IMR-90 (cell line): ENCODE measurements at regions not wholly inside any gene's neighbourhood (a gene's known extent, or its start where the extent isn't known, plus 50 kb on each side); places are given as distances from the start of the nearest gene placed in this dataset.

Source experiments
- ATAC-seq: fragments of 200-7000 bp; cut with Tn5 transposase; 2 replicates; pipeline ENCODE4 v1.9.1; 2020; ENCODE audit warnings: low read depth, mild to moderate bottlenecking, moderate library complexity
- BruUV-seq: library from RNA; stranded (reverse); fragments of 400-500 nt; replicated peaks from 2 replicates; lab custom pipeline; 2021; lab: Mats Ljungman, UMichigan
- CTCF ChIA-PET: fragments of 300-600 bp; formaldehyde crosslinking; extraction: SDS; loops from one replicate; lab custom pipeline; 2021; ENCODE audit warnings: antibody characterized with exemption; lab: Yijun Ruan, JAX
- POLR2A ChIA-PET: fragments of 300-600 bp; sonication (Branson Sonifier 250); formaldehyde crosslinking; loops from one replicate; lab custom pipeline; 2022; ENCODE audit warnings: antibody characterized with exemption; ENCODE audit not compliant: unreplicated experiment; lab: Charles Lee
- DNase-seq: peaks from one replicate; pipeline ENCODE4 v3.0.0; 2013
- H2AFZ ChIP-seq: replicated peaks from 2 replicates; pipeline ENCODE3; 2013; ENCODE audit warnings: low read length, mild to moderate bottlenecking; ENCODE audit not compliant: poor library complexity
- H2AK5ac ChIP-seq: 2 replicates; pipeline ENCODE4 v1.6.1; 2013; ENCODE audit warnings: low read depth, low read length, inconsistent platforms
- H2AK9ac ChIP-seq: replicated peaks from 2 replicates; pipeline ENCODE3; 2013; ENCODE audit warnings: mild to moderate bottlenecking, low read depth, low read length, moderate library complexity; ENCODE audit not compliant: poor library complexity
- H2BK120ac ChIP-seq: 2 replicates; pipeline ENCODE4 v1.6.1; 2013; ENCODE audit warnings: low read depth, low read length, inconsistent platforms
- H2BK15ac ChIP-seq: 3 replicates; pipeline ENCODE4 v1.6.1; 2013; ENCODE audit warnings: low read depth, low read length, inconsistent platforms
- H2BK20ac ChIP-seq: 2 replicates; pipeline ENCODE4 v1.6.1; 2013; ENCODE audit warnings: low read depth, mild to moderate bottlenecking, inconsistent platforms, low read length, moderate library complexity
- H2BK5ac ChIP-seq: 2 replicates; pipeline ENCODE4 v1.6.1; 2013; ENCODE audit warnings: mild to moderate bottlenecking, low read depth, low read length, inconsistent platforms; ENCODE audit not compliant: poor library complexity, severe bottlenecking
- H3K14ac ChIP-seq: replicated peaks from 2 replicates; pipeline ENCODE4 v1.6.1; 2013; ENCODE audit warnings: low read depth, low read length, inconsistent platforms
- H3K18ac ChIP-seq: 2 replicates; pipeline ENCODE4 v1.6.1; 2013; ENCODE audit warnings: low read depth, low read length, control low read depth
- H3K23ac ChIP-seq: 2 replicates; pipeline ENCODE4 v1.6.1; 2013; ENCODE audit warnings: low read depth, low read length, inconsistent platforms
- H3K27ac ChIP-seq: 2 replicates; pipeline ENCODE4 v1.5.1; 2013; ENCODE audit warnings: mild to moderate bottlenecking, control low read depth, low read length; ENCODE audit not compliant: insufficient read depth
- H3K27me3 ChIP-seq: 2 replicates; pipeline ENCODE4 v1.6.1; 2013; ENCODE audit warnings: low read length; ENCODE audit not compliant: control insufficient read depth, insufficient read depth
- H3K36me3 ChIP-seq: 2 replicates; pipeline ENCODE4 v1.6.1; 2013; ENCODE audit warnings: low read length, mixed read lengths; ENCODE audit not compliant: control insufficient read depth, insufficient read depth
- H3K4ac ChIP-seq: 2 replicates; pipeline ENCODE4 v1.6.1; 2013; ENCODE audit warnings: low read depth, low read length, inconsistent platforms
- H3K4me1 ChIP-seq: 2 replicates; pipeline ENCODE4 v1.6.1; 2013; ENCODE audit warnings: low read length, mixed read lengths; ENCODE audit not compliant: control insufficient read depth, insufficient read depth
- H3K4me2 ChIP-seq: 2 replicates; pipeline ENCODE4 v1.6.1; 2013; ENCODE audit warnings: low read depth, mild to moderate bottlenecking, control low read depth, low read length, moderate library complexity
- H3K4me3 ChIP-seq: 2 replicates; pipeline ENCODE4 v1.5.1; 2013; ENCODE audit warnings: low read depth, mild to moderate bottlenecking, control low read depth, low read length, moderate library complexity; ENCODE audit not compliant: insufficient read depth
- H3K56ac ChIP-seq: 2 replicates; pipeline ENCODE4 v1.6.1; 2013; ENCODE audit warnings: low read length, inconsistent platforms; ENCODE audit not compliant: insufficient read depth; ENCODE audit errors: extremely low read depth
- H3K79me1 ChIP-seq, 2 experiments: 2 replicates each; pipeline ENCODE4 v1.6.1; 2013; ENCODE audit warnings: low read length in 2 of 2, inconsistent platforms in 1 of 2, low read depth in 1 of 2
- H3K9ac ChIP-seq: 2 replicates; pipeline ENCODE4 v1.6.1; 2013; ENCODE audit warnings: low read depth, low read length, control low read depth
- H3K9me1 ChIP-seq: 2 replicates; pipeline ENCODE4 v1.6.1; 2013; ENCODE audit warnings: low read length, inconsistent platforms; ENCODE audit not compliant: insufficient read depth
- H3K9me3 ChIP-seq: 2 replicates; pipeline ENCODE4 v1.6.1; 2013; ENCODE audit warnings: low read length; ENCODE audit not compliant: control insufficient read depth, insufficient read depth
- H4K20me1 ChIP-seq: 2 replicates; pipeline ENCODE4 v1.6.1; 2013; ENCODE audit warnings: low read length, inconsistent platforms; ENCODE audit not compliant: insufficient read depth
- H4K5ac ChIP-seq: 2 replicates; pipeline ENCODE4 v1.6.1; 2013; ENCODE audit warnings: mild to moderate bottlenecking, low read depth, low read length, control low read depth
- H4K8ac ChIP-seq, 2 experiments: 2 replicates each; pipeline ENCODE4 v1.6.1; 2013; ENCODE audit warnings: low read depth in 2 of 2, low read length in 2 of 2, control low read depth in 1 of 2, inconsistent platforms in 1 of 2
- H4K91ac ChIP-seq: 2 replicates; pipeline ENCODE4 v1.6.1; 2013; ENCODE audit warnings: low read depth, low read length, inconsistent platforms; ENCODE audit not compliant: insufficient read depth
- POLR2A ChIP-seq: IDR thresholded peaks from 2 replicates; pipeline ENCODE4 v1.6.1; 2012; ENCODE audit warnings: mild to moderate bottlenecking, low read depth, low read length
- SMC3 ChIP-seq: fragments of 150-350 bp; IDR thresholded peaks from 2 replicates; pipeline ENCODE4 v1.6.1; 2016; ENCODE audit warnings: low read depth, mild to moderate bottlenecking, antibody characterized with exemption, low read length, moderate library complexity
- WGBS, 2 experiments: methylation state at CpG; one replicate each; pipeline versions ENCODE4 v1.1.5 to v1.1.7; 2013; ENCODE audit warnings: missing lambda C conversion rate in 2 of 2; ENCODE audit not compliant: insufficient read length in 1 of 2; ENCODE audit errors: extremely low coverage in 2 of 2; 5-methylcytosine and 5-hydroxymethylcytosine counted together
- dilution Hi-C: fragments of 300-500 bp; cut with HindIII; formaldehyde crosslinking; loops from one replicate; pipeline ENCODE4 v1.14.3; 2018; ENCODE audit warnings: low sequenced_read_pairs; ENCODE audit not compliant: unreplicated experiment
- in situ Hi-C: fragments of 300-500 bp; cut with MboI; formaldehyde crosslinking; loops from 3 replicates; pipeline ENCODE4 v1.14.3; 2019; ENCODE audit warnings: low sequenced_read_pairs, inconsistent platforms, mixed read lengths
- intact Hi-C: fragments of 100-400 bp; cut with micrococcal nuclease; formaldehyde crosslinking; loops from 2 replicates; pipeline ENCODE4 v1.10.0; 2022

DNA sequence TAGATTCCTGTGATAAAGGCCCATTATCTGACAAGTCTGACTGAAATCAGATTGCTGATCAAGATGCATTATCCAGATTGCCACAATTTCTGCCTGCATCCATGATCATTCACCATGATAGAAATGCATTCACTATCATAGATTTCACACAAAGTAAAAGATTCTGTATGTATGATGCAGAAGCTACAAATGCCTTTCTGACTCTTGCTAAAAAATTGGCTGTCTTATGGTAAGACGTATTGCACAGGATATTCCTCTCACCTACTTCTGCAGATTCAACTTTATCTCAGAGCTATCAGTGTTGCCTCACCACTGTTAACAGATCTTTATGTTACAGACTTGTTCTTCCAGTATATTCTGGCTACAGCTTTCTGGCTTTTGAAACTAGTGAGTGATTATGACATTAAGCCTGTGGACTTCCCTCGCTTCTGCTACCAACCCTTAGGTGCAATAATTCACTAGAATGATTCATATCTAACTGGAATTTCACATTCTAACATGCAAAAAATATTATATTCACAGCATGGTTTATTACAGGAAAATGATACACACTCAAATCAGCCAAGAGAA lies 955.3 kb downstream of the EPHA3 start:
- ChIA-PET CTCF (no interaction called here), POLR2A (no interaction called here)
- H3K36me3 ChIP-seq = no peaks in the 10 kb centered on the region
- dilution Hi-C loops (no loop called here), in situ Hi-C loops (no loop called here), intact Hi-C loops (no loop called here)
- H2AK5ac ChIP-seq = no peak overlapping the region
- no peak overlapping the region for H2BK20ac ChIP-seq
- H2BK15ac ChIP-seq = no peak overlapping the region
- no peak overlapping the region for H2BK5ac ChIP-seq
- no peak overlapping the region for H3K56ac ChIP-seq
- no peaks in the 10 kb centered on the region for H3K79me1 ChIP-seq
- H3K9ac ChIP-seq = no peak overlapping the region
- no peak overlapping the region for H4K8ac ChIP-seq
- H4K5ac ChIP-seq = no peak overlapping the region
- H2BK120ac ChIP-seq = no peak overlapping the region
- H3K9me3 ChIP-seq = no peaks in the 10 kb centered on the region
- H2AFZ ChIP-seq = no peak overlapping the region
- H3K23ac ChIP-seq = no peak overlapping the region
- TF ChIP-seq POLR2A (no peak), SMC3 (no peak)
- H3K9me1 ChIP-seq = no peaks in the 10 kb centered on the region
- ATAC-seq = no peak
- no peak overlapping the region for H4K91ac ChIP-seq
- DNase-seq = no peak
- H2AK9ac ChIP-seq = no peak overlapping the region
- H3K4ac ChIP-seq = no peak overlapping the region
- no peak overlapping the region for H3K4me3 ChIP-seq
- no peak overlapping the region for H3K14ac ChIP-seq
- BruUV-seq = no TSS peak
- H3K4me2 ChIP-seq = no peak overlapping the region
- H3K4me1 ChIP-seq = no peaks in the 10 kb centered on the region
- H3K27me3 ChIP-seq = no peaks in the 10 kb centered on the region
- H4K20me1 ChIP-seq = no peaks in the 10 kb centered on the region
- no CpG with 5 or more reads among the region's 2 CpGs for WGBS, 2 experiments
- no peak overlapping the region for H3K18ac ChIP-seq
- no peak overlapping the region for H3K27ac ChIP-seq
